ENCODE measurements at regions not wholly inside any gene's neighbourhood (a gene's known extent, or its start where the extent isn't known, plus 50 kb on each side); places are given as distances from the start of the nearest gene placed in this dataset.
"Not testable (repeated sequence)": the region's sequence is repeated elsewhere in the genome, so short reads cannot be mapped to it uniquely, and the experiment has no call there.

DNA sequence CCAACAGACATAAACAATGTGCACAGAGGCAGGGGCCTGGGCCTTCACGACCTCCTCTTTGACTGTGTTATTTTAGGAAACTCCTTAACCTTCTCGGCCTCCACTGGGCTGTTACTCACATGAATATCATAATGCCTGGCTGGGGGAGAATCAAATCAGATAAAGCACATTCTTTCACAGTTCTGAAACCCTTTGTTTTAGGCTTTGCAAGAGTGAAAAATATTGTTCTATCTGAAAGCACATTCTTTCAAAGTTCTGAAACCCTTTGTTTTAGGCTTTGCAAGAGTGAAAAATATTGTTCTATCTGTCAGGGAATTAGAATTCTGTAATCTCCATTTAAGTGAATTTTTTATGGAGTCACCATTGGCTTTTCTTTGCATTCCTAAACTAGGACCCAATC, 50.7 kb upstream of the SYNDIG1 start:
- DNase-seq (ENCODE audit: low read depth, low spot score) = no peak

DNA sequence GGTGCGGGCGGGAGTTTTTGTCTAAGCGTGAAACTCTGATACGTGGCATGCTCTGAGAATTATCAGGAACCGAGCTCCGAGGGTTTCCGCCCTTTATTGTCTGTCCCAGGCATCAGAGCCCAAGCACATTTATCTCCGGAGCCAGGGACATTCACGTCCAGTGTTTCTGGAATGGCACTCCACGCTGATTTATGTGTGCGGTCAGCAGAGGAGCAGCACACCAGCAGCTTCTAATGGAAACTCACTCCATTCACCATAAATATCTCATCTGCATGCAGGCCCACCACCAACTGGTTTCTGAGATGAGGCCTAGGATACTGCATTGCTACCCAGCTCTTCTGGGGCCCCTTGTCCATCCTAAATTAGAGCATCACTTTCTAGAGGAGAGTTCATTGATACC, 51.9 kb upstream of the SYNDIG1 start:
- no peak for DNase-seq (ENCODE audit: low read depth, low spot score)

DNA sequence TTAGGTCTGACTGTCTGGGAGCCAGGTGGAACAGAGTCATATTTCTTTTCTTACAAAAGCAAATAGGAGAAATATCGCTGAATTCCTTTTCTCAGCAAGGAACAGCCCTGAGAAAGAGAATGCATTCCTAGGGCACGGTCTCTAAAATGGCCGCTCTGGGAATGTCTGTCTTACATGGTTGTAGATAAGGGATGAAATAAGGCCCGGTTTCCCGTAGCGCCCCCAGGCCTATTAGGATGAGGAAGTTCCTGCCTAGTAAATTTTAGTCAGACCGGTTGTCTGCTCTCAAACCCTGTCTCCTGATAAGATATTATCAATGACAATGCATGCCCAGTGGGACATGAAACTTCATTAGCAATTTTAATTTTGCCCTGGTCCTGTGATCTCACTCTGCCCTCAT, 54.0 kb upstream of the SYNDIG1 start:
- not testable (repeated sequence) for DNase-seq (ENCODE audit: low read depth, low spot score)

DNA sequence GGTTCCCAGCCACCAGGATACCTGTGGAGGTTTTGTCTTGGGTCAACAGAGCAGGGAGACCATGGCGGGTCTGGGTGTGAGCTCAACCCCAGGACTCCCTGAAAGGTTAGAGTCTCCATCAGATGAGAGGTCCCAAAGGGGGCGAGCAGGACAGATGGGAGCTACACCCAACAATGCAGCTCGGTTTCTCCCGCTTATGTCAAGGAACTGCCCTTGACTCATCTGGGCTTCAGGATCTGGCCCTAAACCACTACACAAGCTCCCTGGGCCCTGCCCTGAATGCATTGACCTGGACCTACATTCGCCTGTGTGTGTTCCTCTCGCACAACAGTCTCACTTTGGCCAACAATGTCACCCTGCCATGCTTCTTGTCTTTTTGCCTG, 57.6 kb upstream of the SYNDIG1 start:
- DNase-seq (ENCODE audit: low read depth, low spot score) = no peak

DNA sequence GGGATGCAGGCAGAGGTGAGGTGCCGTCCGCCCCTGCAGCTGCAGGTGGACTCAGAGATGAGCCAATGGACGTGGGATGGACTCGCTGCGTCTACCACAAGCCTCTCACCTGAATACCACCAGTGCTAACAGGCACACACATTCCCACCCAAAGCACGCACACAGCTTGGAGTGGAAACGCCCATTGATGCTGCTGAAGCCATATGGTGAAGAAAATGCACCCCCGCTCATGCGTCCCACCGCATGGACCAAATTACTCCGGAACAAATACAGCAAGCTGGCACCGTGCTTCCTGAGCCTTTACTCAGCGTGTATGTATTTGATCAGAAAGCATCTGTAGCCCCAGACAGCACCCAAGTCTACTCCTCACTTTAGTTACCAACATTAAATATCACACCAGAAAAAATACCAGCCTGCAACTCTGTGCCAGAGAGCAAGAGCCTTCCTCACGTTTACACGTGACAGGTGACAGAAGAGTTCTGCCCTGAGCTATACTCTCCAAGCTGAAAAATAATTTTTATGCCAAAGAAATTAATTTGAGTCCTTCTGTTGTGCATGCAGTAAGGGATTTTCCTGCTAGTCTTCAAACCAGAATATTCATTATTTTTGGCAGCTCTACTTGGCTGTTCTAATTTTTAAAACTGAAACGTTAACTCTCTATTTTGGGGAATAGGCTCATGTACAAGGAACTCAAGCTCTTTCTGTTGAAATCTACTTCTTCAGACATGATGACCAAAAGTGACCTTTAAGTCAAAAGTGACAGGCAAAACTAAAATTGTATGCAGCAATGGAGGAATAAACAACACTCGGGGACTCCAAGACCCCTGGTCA, 58.2 kb upstream of the SYNDIG1 start:
- no peak for DNase-seq (ENCODE audit: low read depth, low spot score)

DNA sequence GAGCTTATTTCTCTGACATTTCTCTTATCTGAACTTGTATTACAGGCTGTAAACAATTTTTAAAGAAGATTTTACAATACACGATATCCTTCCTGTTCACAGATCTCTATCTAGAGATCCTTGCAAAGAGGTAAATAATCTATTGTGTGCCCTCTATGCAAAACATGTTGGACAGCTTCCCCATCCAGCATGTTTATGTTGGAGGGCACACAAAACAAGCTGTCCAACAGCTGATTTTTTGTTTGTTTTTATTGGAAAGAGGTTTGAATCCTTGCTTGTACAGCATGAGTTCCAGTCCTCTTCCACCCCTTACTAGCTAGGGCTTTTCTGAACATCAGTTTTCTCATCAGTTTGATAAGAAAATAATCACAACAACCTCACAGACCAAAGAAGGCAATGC, 62.3 kb upstream of the SYNDIG1 start:
- no peak for DNase-seq (ENCODE audit: low read depth, low spot score)

DNA sequence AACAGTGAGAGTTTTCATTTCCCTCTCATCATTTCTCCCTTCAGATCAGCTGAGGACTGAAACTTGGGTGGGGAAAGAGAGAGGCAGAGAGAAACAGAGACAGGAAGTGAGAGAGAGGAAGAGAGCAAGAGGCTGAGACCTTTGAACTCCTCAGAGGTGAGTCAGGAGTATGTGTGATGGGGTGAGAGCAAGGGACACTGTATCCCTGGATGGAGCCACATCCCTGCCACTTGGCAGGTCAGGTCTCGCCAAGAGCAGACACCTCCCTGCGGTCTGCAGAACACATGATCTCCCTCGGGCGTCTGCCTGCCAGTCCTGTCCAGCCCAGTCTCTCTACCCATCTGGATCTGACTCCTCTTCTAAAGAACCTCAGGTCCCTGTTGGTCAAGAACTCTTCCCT, 62.7 kb upstream of the SYNDIG1 start:
- DNase-seq (ENCODE audit: low read depth, low spot score) = no peak

DNA sequence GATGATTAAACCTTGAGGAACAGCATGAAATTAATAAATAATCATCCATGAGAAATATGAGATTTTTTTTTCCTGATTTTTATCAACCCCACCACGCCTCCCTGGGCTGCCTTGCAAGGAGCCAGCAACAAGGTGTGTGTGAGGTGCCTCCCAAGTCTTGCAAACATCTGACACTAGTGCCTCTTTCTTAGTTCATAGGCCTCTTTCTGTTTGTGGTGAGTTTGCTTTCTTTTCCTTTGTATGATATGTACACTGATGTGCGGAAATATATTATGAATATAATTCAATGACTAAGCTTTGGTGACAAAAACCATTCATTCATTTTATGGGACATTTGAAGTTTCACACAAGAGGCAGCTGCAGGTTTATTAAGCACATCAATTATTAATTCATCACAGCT, 63.2 kb upstream of the SYNDIG1 start:
- DNase-seq (ENCODE audit: low read depth, low spot score) = no peak

DNA sequence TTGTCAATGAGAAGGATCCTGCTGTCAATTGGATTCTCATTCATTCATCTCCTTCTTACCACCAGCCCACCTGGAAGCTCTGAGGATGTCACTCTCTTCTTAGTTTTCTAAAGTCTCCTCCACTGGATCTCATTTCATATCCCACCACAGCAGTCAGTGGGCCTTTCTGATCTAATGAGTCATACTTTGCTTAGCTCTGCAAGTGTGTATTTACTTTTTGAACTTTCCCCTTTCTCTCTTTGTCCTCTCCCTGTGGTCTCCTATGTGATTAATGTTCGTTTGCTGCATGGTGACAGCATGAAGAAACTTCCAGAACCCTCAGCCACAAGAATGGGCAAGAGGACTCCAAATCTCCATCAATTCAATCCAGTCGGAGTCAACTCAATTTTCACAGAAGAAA, 63.6 kb upstream of the SYNDIG1 start:
- no peak for DNase-seq (ENCODE audit: low read depth, low spot score)

DNA sequence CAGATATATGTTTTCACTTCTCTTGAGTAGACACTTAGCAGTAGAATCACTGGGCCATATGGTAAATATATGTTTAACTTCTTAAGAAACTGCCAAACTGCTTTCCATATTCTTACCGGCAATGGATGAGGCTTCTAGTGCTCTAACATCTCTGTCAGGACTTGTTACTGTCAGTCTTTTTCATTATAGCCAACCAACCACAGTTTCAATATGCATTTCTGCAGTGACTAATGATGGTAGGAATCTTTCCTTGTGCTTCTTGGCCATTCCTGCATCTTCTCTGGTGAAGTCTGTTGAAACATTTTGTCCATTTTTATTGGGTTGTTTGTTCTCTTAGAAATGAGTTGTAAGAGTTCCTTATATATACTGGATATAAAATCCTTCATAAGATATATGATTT, 66.0 kb upstream of the SYNDIG1 start:
- no peak for DNase-seq (ENCODE audit: low read depth, low spot score)

DNA sequence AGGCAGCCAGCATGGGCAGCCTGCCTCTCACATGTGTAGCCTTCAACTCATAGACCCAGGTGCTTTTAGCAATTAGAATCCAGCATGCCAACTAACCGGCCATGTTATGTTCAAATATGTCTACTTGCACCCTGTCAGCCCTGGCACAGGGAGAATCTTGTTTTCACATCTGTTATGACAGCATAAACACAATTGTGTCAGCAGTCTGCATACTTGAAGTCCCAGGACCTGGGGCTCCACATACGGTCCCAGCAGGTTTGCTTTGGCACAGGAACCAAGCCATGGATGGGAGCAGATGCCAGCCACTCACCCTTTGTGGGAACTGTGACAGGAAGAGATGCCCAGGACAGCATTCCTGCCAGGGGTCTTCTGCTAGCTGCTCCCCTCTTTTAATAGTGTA, 67.2 kb upstream of the SYNDIG1 start:
- no peak for DNase-seq (ENCODE audit: low read depth, low spot score)

DNA sequence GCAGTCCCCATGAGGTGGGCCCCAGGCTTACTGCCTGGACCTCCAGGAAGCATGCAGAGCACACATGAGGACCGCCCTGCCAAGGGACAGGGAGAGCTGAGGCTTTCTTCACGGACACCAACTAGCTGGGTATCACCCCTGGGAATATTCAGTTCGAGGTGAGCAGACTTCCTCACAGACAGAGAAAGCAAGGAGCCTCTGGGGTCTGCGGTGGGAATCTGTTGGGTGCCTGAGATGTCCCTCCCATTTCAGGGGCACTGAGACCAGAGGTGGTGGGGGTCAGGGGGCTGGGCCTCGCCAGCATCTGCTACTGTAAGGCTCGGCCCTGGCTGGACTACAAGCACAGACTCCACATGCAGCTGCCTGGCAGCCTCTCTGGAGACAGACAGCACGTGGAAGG, 74.3 kb upstream of the SYNDIG1 start:
- DNase-seq (ENCODE audit: low read depth, low spot score) = no peak

DNA sequence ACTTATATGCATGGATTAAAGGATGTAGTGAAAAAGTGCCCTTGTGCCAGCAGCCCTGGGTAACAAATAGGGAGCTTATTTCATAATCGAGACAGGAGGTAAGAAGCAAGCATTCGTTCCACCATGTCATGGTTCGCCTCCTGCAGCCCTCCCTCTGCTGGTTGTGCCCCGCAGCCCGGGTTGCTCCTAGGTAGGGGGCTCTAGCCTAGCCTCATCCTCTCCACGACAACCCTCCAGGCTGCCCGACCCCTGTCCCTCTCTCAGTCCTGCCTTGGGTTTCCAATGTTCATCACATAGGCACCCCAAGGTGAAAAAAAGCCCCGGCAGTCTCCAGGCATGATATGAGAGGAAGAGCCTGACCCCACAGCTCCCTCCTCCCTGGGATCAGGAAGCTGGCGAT, 75.5 kb upstream of the SYNDIG1 start:
- no peak for DNase-seq (ENCODE audit: low read depth, low spot score)

DNA sequence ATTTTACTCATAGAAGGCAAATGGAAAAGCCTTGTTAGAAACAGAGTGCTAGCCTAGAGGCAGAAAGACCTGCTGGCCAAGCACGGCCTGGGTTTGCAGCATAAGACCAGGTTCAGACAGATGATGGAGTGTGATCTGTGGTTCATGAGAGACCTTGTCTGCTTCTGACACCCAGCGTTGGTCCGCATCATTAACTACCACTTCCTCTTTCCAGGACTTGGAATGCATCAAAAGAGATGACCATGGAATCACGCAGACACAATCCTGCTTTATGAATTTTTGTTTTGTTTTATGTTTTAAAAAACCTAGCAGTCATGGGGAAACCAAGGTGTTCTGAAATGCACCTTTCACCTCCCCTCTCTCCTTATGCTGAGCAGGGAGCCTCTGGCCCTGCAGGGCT, 76.8 kb upstream of the SYNDIG1 start:
- DNase-seq (ENCODE audit: low read depth, low spot score) = no peak

DNA sequence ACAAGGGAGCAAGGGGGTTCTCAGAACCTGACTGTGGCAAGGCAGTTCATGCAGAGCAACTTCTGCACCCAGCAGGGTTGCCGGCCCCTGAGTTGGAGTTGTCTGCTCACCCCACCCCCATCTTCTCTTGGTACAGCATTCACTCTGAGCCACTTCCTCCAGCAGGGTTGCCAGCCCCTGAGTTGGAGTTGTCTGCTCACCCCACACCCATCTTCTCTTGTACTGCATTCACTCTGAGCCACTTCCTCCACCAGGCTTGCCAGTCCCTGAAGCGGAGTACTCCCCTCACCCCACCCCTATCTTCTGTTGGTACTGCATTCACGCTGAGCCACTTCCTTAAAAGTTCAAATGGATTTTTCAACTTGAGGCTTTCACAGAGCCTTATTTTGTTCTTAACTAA, 79.7 kb upstream of the SYNDIG1 start:
- DNase-seq (ENCODE audit: low read depth, low spot score) = no peak

DNA sequence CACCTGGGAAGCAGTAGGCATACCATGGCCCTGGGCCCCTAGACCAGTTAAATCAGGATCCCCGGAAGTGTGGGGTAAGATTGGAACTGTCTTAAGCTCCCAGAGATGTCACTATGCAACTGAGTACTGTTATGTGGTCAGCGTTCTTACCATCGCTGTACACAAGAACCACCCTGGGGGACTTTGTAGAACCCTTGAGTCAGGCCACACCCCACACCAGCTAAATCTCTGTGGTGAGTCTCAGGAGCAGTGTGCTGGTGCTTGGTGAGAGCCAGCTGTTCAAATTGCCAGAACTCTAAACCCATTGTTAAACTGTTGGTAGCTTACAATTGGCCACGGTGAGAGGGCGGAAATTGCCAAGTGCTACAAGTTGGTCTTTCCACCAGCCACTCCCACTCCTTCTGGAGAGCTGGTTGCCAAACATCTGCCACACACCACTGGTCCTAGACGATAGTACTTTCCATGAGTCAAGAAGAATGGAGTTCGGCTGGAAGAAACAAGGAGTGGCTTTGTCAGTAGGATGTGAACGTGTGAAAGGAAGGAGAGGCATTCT, 80.5 kb upstream of the SYNDIG1 start:
- DNase-seq (ENCODE audit: low read depth, low spot score) = no peak

DNA sequence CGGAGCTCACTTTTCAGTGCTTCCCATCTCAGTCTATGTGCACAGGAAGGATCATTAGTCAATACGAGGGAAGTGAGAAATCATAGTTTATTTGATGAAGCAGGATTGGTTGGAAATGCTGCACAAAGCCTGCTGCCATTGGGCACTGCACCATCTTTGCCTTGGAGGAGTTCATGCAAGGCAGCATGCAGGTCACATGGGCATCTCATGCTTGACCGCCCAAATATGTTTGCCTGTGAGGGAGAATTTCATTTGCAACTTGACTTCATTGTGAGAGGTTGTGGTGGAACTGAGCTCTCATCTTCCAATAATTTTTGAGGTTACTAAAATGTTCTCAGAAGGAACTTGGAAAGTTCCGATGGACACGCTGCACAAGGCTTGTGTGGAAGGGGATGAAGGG, 83.9 kb upstream of the SYNDIG1 start:
- no peak for DNase-seq (ENCODE audit: low read depth, low spot score)

DNA sequence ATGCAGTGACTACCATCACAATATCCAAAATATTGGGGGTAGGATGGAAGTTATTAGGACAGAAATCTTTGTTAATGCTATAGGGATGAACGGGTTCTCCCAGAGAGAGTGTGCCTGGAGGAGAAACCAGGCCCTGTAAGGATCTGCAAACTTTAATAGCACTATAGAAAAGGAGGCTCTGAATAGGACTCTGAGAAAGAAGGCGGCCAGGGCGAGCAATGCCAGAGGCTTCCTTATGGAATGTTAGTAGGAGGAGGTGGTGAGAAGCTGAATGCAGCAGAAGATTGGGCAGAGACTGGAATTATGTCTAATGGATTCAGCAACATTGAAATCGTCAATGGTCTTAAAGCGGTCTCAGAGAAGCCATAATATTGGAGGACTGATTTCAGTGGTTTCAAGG, 84.6 kb upstream of the SYNDIG1 start:
- DNase-seq (ENCODE audit: low read depth, low spot score) = no peak

DNA sequence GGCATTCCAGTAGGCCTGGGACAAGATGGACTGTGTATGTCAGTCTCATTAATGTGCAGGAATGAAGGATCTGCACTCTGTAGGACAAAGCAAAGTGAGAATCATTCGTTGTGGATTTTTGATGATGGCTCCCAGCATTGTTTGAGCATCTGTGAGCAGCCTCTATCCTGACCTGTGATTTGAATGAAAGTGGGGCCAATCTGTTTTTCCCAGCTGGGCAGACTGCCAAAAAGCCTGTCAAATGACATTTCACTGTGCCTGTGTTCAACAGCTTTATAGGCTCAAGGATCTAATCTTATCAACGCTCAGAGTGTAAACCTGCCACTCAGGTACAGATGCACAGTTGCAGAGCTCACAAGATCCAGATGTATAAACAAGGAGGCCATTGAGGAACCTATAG, 86.7 kb upstream of the SYNDIG1 start:
- DNase-seq (ENCODE audit: low read depth, low spot score) = no peak

DNA sequence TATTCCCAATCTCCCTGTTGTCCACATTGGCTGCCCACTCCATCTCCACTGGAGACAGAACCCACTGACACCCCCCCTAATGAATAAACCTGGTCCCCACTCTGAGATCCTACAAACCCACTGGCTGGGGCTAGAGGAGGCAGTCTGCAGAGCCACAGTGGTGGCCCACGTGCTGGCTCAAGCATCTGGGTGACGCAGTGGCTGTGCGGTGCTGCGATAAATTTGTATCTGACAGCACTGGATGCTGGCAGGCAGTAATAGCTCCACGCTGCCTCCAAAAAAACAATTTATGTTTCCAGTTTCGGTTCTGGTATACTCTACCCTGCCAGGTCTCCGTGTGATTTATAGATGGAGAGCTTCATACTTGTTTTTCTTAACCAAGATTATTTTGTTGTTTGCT, 87.1 kb upstream of the SYNDIG1 start:
- DNase-seq (ENCODE audit: low read depth, low spot score) = no peak

DNA sequence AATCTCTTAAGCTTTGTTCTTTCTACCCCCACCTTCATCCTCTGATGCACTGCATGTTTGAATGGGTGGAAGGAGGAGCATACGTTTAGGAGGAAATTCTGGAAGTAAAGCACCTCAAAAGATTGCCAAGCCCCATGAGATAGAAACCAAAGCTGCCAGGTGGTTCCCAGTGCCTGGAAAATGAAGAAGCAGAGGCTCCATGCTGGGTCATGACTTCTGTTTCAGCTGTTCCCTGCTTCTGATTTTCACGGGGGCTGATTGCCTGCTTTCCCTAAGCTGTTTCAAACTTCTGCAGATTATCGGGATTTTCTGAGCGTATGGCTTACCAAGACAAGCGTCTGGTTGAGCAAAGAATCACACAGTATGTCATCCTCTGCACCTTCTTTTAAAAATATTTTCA, 87.5 kb upstream of the SYNDIG1 start:
- no peak for DNase-seq (ENCODE audit: low read depth, low spot score)

DNA sequence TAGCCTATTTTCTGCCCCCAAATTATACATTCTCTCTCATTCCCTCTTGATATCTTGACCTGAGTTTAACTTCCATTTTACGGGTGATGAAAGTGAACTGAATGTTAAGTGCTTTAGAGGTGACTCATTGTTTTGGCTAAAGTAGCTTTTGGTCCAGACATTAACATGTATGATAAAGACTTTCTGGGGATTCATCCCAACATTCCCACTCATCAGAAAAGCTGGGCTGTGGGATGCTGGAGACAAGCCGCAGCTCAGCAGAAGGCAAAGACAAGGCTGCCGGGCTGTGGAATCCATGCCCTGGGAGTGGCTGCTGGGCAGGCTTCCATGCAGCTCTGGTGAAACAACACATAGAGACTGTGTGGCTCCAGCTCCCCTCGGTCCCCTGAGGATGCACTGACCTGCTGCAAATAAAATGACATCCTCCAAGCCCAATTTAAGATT, 89.9 kb upstream of the SYNDIG1 start:
- no peak for DNase-seq (ENCODE audit: low read depth, low spot score)

DNA sequence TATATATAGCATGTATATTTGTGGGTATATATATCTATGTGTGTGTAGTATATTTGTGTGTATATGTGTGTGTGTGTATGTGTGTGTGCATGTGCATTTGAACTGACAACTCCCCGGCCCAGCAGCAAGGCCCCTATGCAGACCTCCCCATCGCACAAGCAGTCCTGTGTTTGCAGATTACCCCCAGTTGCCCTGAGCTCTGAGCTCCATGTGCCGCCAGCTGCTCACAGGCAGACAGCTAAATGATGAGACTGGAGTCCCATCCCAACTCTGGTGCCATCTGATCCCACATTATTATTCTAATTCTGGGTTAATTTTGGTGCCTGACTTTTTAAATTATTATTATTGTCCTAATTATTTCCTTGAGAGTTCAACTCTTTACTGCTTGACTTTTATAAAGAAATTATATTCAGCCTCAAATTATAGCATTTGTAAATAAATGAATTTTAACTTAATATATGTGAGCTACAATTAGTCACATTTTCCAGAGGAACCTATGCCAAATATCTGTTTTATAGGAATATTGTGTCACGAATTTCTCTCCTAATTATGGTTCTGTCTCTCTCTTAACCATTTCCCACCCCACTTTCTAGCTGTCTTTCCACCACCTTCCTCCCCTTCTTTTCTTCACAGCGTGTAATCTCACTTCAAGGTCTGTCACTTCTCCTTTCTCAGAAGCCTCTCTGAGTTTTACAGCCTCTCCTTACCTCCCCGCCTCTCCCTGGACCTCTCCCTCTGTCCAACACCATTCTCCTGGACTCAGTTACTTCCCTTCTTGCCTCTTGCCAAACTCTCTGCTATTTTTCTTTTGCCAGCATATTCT, 90.6 kb upstream of the SYNDIG1 start:
- no peak for DNase-seq (ENCODE audit: low read depth, low spot score)

Data from activated naive CD8-positive, alpha-beta T cell treated with anti-CD3 and anti-CD28 coated beads, Interleukin-2, amount 50 U/mL, for 16 hours (primary cell).